Stimulated activated CD4-positive, alpha-beta T cell treated with anti-CD3 and anti-CD28 coated beads, Interleukin-1b, Interleukin-23, amount 100 ng/mL, for 4 hours (primary cell): ENCODE measurements at regions not wholly inside any gene's neighbourhood (a gene's known extent, or its start where the extent isn't known, plus 50 kb on each side); places are given as distances from the start of the nearest gene placed in this dataset.

ENCODE experiments used
- DNase-seq, 2 donors: peaks; one replicate each; pipeline ENCODE4 v3.0.0-alpha.2; 2020; ENCODE audit warnings: low read depth in 2 of 2

GRCh38 chr3:150168698-150169097 lies 198.0 kb upstream of the PFN2 start:
- no peak for DNase-seq

- DNase-seq: no peak
Observed at GRCh38 chr3:150165396-150166094, 194.8 kb upstream of the PFN2 start.

GRCh38 chr3:150161011-150161410 lies 190.3 kb upstream of the PFN2 start:
- no peak for DNase-seq

GRCh38 chr3:150158943-150159625 lies 188.4 kb upstream of the PFN2 start:
- DNase-seq: no peak

GRCh38 chr3:150152567-150152966 lies 181.9 kb upstream of the PFN2 start:
- DNase-seq: no peak

- DNase-seq: no peak
Observed at GRCh38 chr3:150150633-150151032, 179.9 kb upstream of the PFN2 start.

GRCh38 chr3:150149651-150150051 lies 179.0 kb upstream of the PFN2 start:
- DNase-seq: no peak

GRCh38 chr3:150148227-150148626 lies 177.5 kb upstream of the PFN2 start:
- no peak for DNase-seq

GRCh38 chr3:150147776-150148175 lies 177.1 kb upstream of the PFN2 start:
- no peak for DNase-seq

- DNase-seq: no peak
Observed at GRCh38 chr3:150146991-150147761, 176.5 kb upstream of the PFN2 start.

- DNase-seq: no peak
Observed at GRCh38 chr3:150145659-150146058, 175.0 kb upstream of the PFN2 start.

GRCh38 chr3:150144191-150144708 lies 173.6 kb upstream of the PFN2 start:
- no peak for DNase-seq

GRCh38 chr3:150142936-150143335 lies 172.2 kb upstream of the PFN2 start:
- no peak for DNase-seq

- DNase-seq: no peak
Observed at GRCh38 chr3:150141790-150142326, 171.2 kb upstream of the PFN2 start.

- no peak for DNase-seq
Observed at GRCh38 chr3:150140614-150141321, 170.1 kb upstream of the PFN2 start.

- DNase-seq: no peak
Observed at GRCh38 chr3:150138824-150139223, 168.1 kb upstream of the PFN2 start.

- no peak for DNase-seq
Observed at GRCh38 chr3:150136242-150136641, 165.5 kb upstream of the PFN2 start.

GRCh38 chr3:150135287-150135721 lies 164.6 kb upstream of the PFN2 start:
- DNase-seq: no peak

GRCh38 chr3:150133293-150133692 lies 162.6 kb upstream of the PFN2 start:
- DNase-seq: no peak

- no peak for DNase-seq
Observed at GRCh38 chr3:150132101-150132749, 161.5 kb upstream of the PFN2 start.

- no peak for DNase-seq
Observed at GRCh38 chr3:150131663-150132062, 161.0 kb upstream of the PFN2 start.
